Lower lobe of right lung (tissue), 2 donors: ENCODE measurements at regions not wholly inside any gene's neighbourhood (a gene's known extent, or its start where the extent isn't known, plus 50 kb on each side); places are given as distances from the start of the nearest gene placed in this dataset.

Experiments
- ATAC-seq, 2 donors: fragments of 200-7000 bp; cut with Tn5 transposase; one replicate each; pipeline ENCODE4 v1.9.1; 2020 to 2022; ENCODE audit warnings: mild to moderate bottlenecking in 2 of 2, moderate library complexity in 2 of 2
- DNase-seq: peaks from one replicate; pipeline ENCODE4 v3.0.0-alpha.2; 2020
- H3K27ac ChIP-seq: fragments of 200-600 bp; one replicate; pipeline ENCODE4 v1.8.0; 2022
- H3K27me3 ChIP-seq: fragments of 200-600 bp; one replicate; pipeline ENCODE4 v1.8.0; 2022; ENCODE audit warnings: low read depth
- H3K36me3 ChIP-seq: fragments of 200-600 bp; one replicate; pipeline ENCODE4 v1.8.0; 2022; ENCODE audit warnings: mild to moderate bottlenecking
- H3K4me1 ChIP-seq: fragments of 200-600 bp; one replicate; pipeline ENCODE4 v1.8.0; 2022
- H3K4me3 ChIP-seq: fragments of 200-600 bp; one replicate; pipeline ENCODE4 v1.8.0; 2022; ENCODE audit warnings: mild to moderate bottlenecking
- H3K9me3 ChIP-seq: fragments of 200-600 bp; one replicate; pipeline ENCODE4 v1.8.0; 2022
- intact Hi-C: fragments of 100-400 bp; cut with DNase I; formaldehyde crosslinking; loops from one replicate; pipeline ENCODE4 v1.11.0; 2022
- TF ChIP-seq, protein P1 (sequence below): fragments of 200-600 bp; IDR thresholded peaks from one replicate; pipeline ENCODE4 v1.8.0; 2022; ENCODE audit warnings: antibody characterized with exemption, mild to moderate bottlenecking
- donor health status: DM: no; HTN: yes; CAD: no; lungs with severe emphysema.

DNA sequence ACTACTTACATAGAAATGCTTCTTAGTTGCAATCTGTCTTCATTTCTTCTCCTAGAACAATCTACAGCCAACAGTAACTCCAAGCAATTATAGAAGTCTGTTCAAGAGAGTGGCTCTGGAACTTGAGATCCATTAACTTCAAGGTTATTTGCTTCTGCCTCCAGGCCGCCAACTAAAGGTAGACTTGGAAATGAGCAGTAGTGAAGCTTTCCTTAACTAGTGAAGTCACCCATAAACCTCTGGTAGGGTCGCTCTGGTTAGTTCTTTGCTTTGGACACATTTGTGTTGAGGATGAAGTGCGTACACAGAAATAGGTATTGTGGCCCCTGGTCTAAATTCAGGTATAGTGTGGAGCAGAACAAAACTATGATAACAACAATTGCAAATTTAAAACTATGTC, 809.9 kb upstream of the RGS18 start:
- TF ChIP-seq, protein P1, sequence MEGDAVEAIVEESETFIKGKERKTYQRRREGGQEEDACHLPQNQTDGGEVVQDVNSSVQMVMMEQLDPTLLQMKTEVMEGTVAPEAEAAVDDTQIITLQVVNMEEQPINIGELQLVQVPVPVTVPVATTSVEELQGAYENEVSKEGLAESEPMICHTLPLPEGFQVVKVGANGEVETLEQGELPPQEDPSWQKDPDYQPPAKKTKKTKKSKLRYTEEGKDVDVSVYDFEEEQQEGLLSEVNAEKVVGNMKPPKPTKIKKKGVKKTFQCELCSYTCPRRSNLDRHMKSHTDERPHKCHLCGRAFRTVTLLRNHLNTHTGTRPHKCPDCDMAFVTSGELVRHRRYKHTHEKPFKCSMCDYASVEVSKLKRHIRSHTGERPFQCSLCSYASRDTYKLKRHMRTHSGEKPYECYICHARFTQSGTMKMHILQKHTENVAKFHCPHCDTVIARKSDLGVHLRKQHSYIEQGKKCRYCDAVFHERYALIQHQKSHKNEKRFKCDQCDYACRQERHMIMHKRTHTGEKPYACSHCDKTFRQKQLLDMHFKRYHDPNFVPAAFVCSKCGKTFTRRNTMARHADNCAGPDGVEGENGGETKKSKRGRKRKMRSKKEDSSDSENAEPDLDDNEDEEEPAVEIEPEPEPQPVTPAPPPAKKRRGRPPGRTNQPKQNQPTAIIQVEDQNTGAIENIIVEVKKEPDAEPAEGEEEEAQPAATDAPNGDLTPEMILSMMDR = no peak
- intact Hi-C loops = no loop called here

DNA sequence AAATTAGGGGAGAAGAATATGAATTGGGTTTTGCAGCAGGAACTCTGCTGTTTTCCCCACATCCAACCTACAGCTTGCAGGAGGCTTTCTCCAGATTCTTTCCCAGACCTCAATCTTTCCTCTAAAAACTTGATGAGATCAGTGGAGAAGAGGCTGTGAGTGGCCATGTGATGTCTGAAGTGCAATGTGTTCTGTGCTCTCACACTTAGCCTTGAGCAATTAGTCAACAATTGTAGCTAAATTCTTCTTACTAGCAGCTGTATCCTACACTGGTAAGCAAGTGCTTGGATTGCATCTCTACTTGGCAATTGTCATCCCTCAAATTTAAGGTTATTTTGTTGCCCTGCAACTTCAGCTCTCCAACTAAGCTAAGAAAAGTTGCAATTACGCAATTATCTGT, 807.3 kb upstream of the RGS18 start:
- Histone ChIP-seq H3K36me3 (no peaks in the 10 kb centered on the region), H3K4me3 (no peak overlapping the region), H3K27me3 (no peaks in the 10 kb centered on the region), H3K4me1 (no peaks in the 10 kb centered on the region), H3K27ac (no peak overlapping the region), H3K9me3 (no peaks in the 10 kb centered on the region)
- TF ChIP-seq, protein P1 = no peak
- DNase-seq = no peak
- ATAC-seq = no peak
- intact Hi-C loops = no loop called here

More for the DNA sequence above, 809.9 kb upstream of the RGS18 start:
- Histone ChIP-seq H3K27ac (no peak overlapping the region), H3K4me3 (no peak overlapping the region), H3K36me3 (no peaks in the 10 kb centered on the region), H3K27me3 (no peaks in the 10 kb centered on the region), H3K4me1 (no peaks in the 10 kb centered on the region), H3K9me3 (no peaks in the 10 kb centered on the region)
- DNase-seq (no peak), ATAC-seq (no peak)

DNA sequence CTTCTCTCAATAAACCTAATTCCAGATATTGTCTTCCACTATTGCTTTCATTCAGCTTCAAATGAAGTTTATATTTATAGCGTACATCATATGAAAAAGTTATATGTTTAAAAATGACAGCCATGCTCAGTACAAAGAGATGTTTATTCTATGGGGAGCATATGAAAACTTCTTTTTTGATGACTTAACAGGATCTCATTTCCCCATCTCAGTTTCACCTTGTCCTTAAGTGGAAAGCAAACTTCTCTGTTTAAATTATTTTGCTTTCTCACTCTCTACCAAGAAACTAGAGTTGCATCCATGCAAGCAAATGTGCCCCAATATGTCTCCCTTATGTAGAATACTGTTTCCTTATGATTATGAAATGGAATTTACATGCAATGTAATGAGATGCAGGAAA, 799.5 kb upstream of the RGS18 start:
- DNase-seq (no peak), ATAC-seq (no peak)
- no peaks in the 10 kb centered on the region for H3K27me3 ChIP-seq
- no peaks in the 10 kb centered on the region for H3K36me3 ChIP-seq
- H3K4me1 ChIP-seq = no peaks in the 10 kb centered on the region
- TF ChIP-seq, protein P1 = no peak
- intact Hi-C loops = no loop called here
- H3K4me3 ChIP-seq = no peak overlapping the region
- no peak overlapping the region for H3K27ac ChIP-seq
- no peaks in the 10 kb centered on the region for H3K9me3 ChIP-seq

DNA sequence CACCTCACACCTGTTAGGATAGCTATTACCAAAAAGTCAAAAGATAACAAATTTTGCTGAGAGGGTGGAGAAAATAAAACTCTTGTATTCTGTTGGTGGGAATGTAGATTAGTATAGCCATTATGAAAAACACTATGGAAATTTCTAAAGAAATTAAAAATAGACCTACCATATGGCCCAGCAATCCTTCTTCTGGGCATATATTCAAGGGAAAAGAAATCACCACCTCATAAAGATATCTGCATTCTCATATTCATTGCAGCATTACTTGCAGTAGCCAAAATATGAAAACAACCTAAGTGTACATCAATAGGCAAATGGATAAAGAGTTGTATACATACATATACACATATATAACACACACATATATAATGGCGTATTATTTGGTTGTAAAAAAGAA, 791.6 kb upstream of the RGS18 start:
- no peak overlapping the region for H3K4me3 ChIP-seq
- TF ChIP-seq, protein P1 = no peak

DNA sequence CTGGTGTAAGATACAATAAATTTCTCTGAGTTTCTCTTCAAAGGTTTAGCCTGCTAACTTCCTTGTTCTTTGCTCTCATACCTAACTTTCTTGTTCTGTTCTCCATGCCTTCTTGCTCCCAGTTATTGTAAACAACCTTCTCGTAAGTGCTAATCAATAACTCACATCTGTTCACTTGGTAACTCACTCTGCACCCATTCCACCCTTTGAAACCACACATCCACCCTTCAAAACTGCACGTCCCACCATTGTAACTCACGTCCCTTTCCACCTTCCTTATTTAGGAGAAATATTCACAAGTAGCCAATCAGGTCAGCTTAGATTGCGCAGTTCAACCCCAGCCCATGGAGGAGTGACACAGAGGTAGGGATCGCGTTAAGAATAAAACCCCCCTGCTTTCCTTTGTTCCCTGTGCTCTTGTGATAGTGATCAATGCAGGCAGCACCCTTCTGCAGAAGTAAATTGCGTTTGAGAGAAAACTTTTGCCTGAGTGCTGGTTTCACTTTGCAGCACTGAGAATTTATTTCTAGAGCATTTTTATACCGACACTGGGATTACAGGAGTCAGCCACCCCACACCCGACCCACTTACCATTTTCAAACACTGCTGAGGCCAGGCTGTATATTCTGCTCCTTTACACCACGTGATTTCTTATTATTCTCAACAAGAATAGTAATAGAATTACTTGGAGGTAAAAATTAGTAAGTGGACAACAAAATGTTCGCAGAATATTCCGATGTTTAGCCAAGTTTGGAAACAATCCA, 789.2 kb upstream of the RGS18 start:
- TF ChIP-seq, protein P1 = no peak
- H3K36me3 ChIP-seq = no peaks in the 10 kb centered on the region
- no peaks in the 10 kb centered on the region for H3K27me3 ChIP-seq
- DNase-seq (no peak), ATAC-seq (no peak)
- no peak overlapping the region for H3K4me3 ChIP-seq
- no peaks in the 10 kb centered on the region for H3K4me1 ChIP-seq
- H3K9me3 ChIP-seq = peaks cover 3% of the 10 kb centered on the region
- intact Hi-C loops = no loop called here
- no peak overlapping the region for H3K27ac ChIP-seq

More for the DNA sequence above, 791.6 kb upstream of the RGS18 start:
- intact Hi-C loops = no loop called here
- no peaks in the 10 kb centered on the region for H3K36me3 ChIP-seq
- H3K4me1 ChIP-seq = no peaks in the 10 kb centered on the region
- no peak for DNase-seq
- no peaks in the 10 kb centered on the region for H3K9me3 ChIP-seq
- no peak overlapping the region for H3K27ac ChIP-seq
- no peak for ATAC-seq
- H3K27me3 ChIP-seq = no peaks in the 10 kb centered on the region
